ENCODE measurements at regions not wholly inside any gene's neighbourhood (a gene's known extent, or its start where the extent isn't known, plus 50 kb on each side); places are given as distances from the start of the nearest gene placed in this dataset.
"Not testable (repeated sequence)": the region's sequence is repeated elsewhere in the genome, so short reads cannot be mapped to it uniquely, and the experiment has no call there.

- not testable (repeated sequence) for DNase-seq
Observed at GRCh38 chr12:24503477-24503876, 445.4 kb downstream of the BCAT1 start.

GRCh38 chr12:24500831-24501230 is 448.1 kb downstream of the BCAT1 start:
- no peak for DNase-seq

GRCh38 chr12:24500421-24500820 is 448.5 kb downstream of the BCAT1 start:
- DNase-seq, result no peak

- no peak for DNase-seq
Observed at GRCh38 chr12:24499151-24500146, 449.5 kb downstream of the BCAT1 start.

- DNase-seq, result no peak
Observed at GRCh38 chr12:24496755-24497154, 452.1 kb downstream of the BCAT1 start.

GRCh38 chr12:24494401-24494800 is 454.5 kb downstream of the BCAT1 start:
- no peak for DNase-seq

- no peak for DNase-seq
Observed at GRCh38 chr12:24491968-24492367, 456.9 kb downstream of the BCAT1 start.

- no peak for DNase-seq
Observed at GRCh38 chr12:24489939-24490338, 459.0 kb downstream of the BCAT1 start.

- no peak for DNase-seq
Observed at GRCh38 chr12:24488906-24489619, 459.8 kb downstream of the BCAT1 start.

- no peak for DNase-seq
Observed at GRCh38 chr12:24488091-24488596, 460.8 kb downstream of the BCAT1 start.

GRCh38 chr12:24487606-24488005 is 461.3 kb downstream of the BCAT1 start:
- DNase-seq, result no peak

GRCh38 chr12:24483732-24484131 is 465.2 kb downstream of the BCAT1 start:
- no peak for DNase-seq

GRCh38 chr12:24482882-24483604 is 465.9 kb downstream of the BCAT1 start:
- DNase-seq, result no peak

- no peak for DNase-seq
Observed at GRCh38 chr12:24482044-24482443, 466.9 kb downstream of the BCAT1 start.

- DNase-seq, result no peak
Observed at GRCh38 chr12:24480766-24481449, 468.0 kb downstream of the BCAT1 start.

GRCh38 chr12:24479131-24479530 is 469.8 kb downstream of the BCAT1 start:
- DNase-seq, result no peak

- no peak for DNase-seq
Observed at GRCh38 chr12:24478254-24478653, 470.6 kb downstream of the BCAT1 start.

GRCh38 chr12:24476310-24476709 is 472.6 kb downstream of the BCAT1 start:
- no peak for DNase-seq

GRCh38 chr12:24475337-24475736 is 473.6 kb downstream of the BCAT1 start:
- DNase-seq, result no peak

GRCh38 chr12:24473097-24473496 is 475.8 kb downstream of the BCAT1 start:
- no peak for DNase-seq

GRCh38 chr12:24470050-24470449 is 478.9 kb downstream of the BCAT1 start:
- no peak for DNase-seq

- DNase-seq, result no peak
Observed at GRCh38 chr12:24469089-24469488, 479.8 kb downstream of the BCAT1 start.

Measured in activated CD8-positive, alpha-beta memory T cell treated with anti-CD3 and anti-CD28 coated beads, Interleukin-2, amount 50 U/mL, for 48 hours (primary cell).